GM13976 (cell line): ENCODE measurements at regions not wholly inside any gene's neighbourhood (a gene's known extent, or its start where the extent isn't known, plus 50 kb on each side); places are given as distances from the start of the nearest gene placed in this dataset.

ENCODE experiments used
- DNase-seq: peaks from one replicate; pipeline ENCODE4 v3.0.0; 2012; ENCODE audit warnings: low spot score
- in situ Hi-C: fragments of 300-500 bp; cut with MboI; formaldehyde crosslinking; loops from one replicate; pipeline ENCODE4 v1.12.0; 2022; ENCODE audit warnings: low sequenced_read_pairs, mixed read lengths, inconsistent platforms; ENCODE audit not compliant: unreplicated experiment
- TF ChIP-seq, protein P1 (sequence below): IDR thresholded peaks from 2 replicates; pipeline ENCODE4 v1.5.1; 2012; ENCODE audit warnings: borderline replicate concordance, mild to moderate bottlenecking; ENCODE audit not compliant: insufficient read depth; ENCODE audit errors: extremely low read depth, missing control alignments, control extremely low read depth

GRCh38 chr7:18144166-18144565 lies 116.5 kb upstream of the PRPS1L1 start:
- TF ChIP-seq, protein P1, sequence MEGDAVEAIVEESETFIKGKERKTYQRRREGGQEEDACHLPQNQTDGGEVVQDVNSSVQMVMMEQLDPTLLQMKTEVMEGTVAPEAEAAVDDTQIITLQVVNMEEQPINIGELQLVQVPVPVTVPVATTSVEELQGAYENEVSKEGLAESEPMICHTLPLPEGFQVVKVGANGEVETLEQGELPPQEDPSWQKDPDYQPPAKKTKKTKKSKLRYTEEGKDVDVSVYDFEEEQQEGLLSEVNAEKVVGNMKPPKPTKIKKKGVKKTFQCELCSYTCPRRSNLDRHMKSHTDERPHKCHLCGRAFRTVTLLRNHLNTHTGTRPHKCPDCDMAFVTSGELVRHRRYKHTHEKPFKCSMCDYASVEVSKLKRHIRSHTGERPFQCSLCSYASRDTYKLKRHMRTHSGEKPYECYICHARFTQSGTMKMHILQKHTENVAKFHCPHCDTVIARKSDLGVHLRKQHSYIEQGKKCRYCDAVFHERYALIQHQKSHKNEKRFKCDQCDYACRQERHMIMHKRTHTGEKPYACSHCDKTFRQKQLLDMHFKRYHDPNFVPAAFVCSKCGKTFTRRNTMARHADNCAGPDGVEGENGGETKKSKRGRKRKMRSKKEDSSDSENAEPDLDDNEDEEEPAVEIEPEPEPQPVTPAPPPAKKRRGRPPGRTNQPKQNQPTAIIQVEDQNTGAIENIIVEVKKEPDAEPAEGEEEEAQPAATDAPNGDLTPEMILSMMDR: no peak
- peak; percentile 7 for DNase-seq
- in situ Hi-C loops: no loop called here

DNA sequence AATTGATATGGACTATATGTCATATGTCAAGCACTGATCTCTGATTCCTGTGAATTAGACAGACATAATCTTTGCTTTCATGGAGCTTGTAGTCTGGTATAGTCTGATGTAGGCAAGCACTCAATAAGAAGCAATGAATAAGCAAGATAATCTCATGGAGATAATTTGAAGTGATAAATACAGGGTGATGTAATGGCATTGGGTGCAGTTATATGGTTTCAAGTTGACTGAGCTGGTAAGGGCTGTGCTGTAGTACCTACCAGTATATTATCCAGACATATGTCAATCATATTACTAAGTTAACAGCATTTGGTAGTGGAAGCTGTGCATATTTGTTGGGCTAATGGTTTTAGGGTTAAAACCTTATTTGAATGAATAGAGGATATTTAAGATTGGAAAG lies 117.5 kb upstream of the PRPS1L1 start:
- DNase-seq: no peak
- TF ChIP-seq, protein P1: no peak
- in situ Hi-C loops: no loop called here

GRCh38 chr7:18151422-18151821 lies 123.8 kb upstream of the PRPS1L1 start:
- in situ Hi-C loops: no loop called here
- DNase-seq: no peak
- TF ChIP-seq, protein P1: no peak

DNA sequence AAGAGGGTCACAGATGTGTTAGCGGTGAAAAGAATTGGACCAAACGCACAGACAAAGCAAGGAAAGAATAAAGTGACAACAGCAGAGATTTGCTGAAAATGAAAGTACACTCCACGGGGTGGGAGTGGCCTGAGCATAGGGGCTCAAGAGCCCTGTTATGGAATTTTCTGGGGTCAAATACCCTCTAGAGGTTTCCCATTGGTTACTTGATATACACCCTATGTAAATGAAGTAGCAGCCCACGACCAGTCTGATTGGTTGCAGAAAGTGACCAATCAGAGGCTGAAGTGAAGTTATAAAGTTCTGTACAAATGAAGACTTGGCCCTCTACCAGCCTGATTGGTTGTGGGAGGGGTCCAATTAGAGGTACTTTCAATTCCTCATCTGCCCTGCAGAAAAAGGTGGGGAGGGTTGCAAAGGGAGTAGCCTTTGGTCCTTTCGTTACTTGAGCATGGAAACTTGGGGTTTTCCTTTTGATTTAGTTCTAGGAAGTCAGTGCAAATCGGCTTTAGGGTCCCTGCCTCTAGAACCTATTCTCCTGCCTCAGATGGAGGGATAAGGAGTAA lies 125.6 kb upstream of the PRPS1L1 start:
- in situ Hi-C loops: no loop called here
- TF ChIP-seq, protein P1: no peak
- DNase-seq: no peak

DNA sequence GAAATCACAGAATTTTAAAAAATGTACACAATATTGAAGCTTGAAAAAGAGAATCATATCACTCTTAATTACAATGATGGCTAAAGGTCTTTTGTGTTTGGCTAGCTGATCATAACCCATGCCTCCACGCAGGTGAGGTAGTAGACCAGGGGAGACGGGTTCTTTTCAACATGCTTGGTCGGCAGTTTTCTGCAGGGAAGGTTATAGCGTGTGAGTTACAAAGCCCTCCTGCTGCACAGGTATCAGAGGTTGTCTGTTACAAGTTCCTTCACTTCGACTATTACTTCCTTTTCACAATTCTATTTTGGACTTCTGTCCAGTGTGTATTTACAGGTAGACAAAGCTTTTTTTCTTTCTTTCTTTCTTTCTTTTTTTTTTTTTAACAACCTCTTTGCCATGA lies 127.1 kb upstream of the PRPS1L1 start:
- TF ChIP-seq, protein P1: no peak
- DNase-seq: no peak
- in situ Hi-C loops: no loop called here

- TF ChIP-seq, protein P1: no peak
- in situ Hi-C loops: no loop called here
- no peak for DNase-seq
These were observed 129.6 kb upstream of the PRPS1L1 start for GRCh38 chr7:18157233-18157632.

GRCh38 chr7:18162657-18163056 lies 135.0 kb upstream of the PRPS1L1 start:
- TF ChIP-seq, protein P1: no peak
- no peak for DNase-seq
- in situ Hi-C loops: no loop called here
